SK-N-SH treated with all-trans-retinoic acid at 6 μM for 48 hours (cell line): ENCODE measurements at regions not wholly inside any gene's neighbourhood (a gene's known extent, or its start where the extent isn't known, plus 50 kb on each side); places are given as distances from the start of the nearest gene placed in this dataset.
"Not testable (repeated sequence)": the region's sequence is repeated elsewhere in the genome, so short reads cannot be mapped to it uniquely, and the experiment has no call there.

Experiments used
- BACH2 ChIP-seq: fragments of 250-450 bp; sonication (Bioruptor Pico); IDR thresholded peaks from 2 replicates; pipeline ENCODE4 v1.9.0; 2021; ENCODE audit warnings: mild to moderate bottlenecking, borderline replicate concordance
- CSRNP3 ChIP-seq: fragments of 250-450 bp; sonication (Bioruptor Pico); IDR thresholded peaks from 2 replicates; pipeline ENCODE4 v1.5.1; 2021; ENCODE audit warnings: mild to moderate bottlenecking, moderate library complexity
- OSR1 ChIP-seq: fragments of 250-450 bp; sonication (Bioruptor Pico); IDR thresholded peaks from 2 replicates; pipeline ENCODE4 v1.8.0; 2022; ENCODE audit warnings: moderate library complexity, mild to moderate bottlenecking, inconsistent platforms
- PATZ1 ChIP-seq: fragments of 250-450 bp; sonication (Bioruptor Pico); IDR thresholded peaks from 2 replicates; pipeline ENCODE4 v1.8.0; 2020; ENCODE audit warnings: mild to moderate bottlenecking, moderate library complexity, borderline replicate concordance
- POU6F1 ChIP-seq: fragments of 250-450 bp; sonication (Bioruptor Pico); IDR thresholded peaks from 2 replicates; pipeline ENCODE4 v1.8.0; 2021; ENCODE audit warnings: low read depth, mild to moderate bottlenecking, moderate library complexity, borderline replicate concordance
- RARB ChIP-seq: fragments of 250-450 bp; sonication (Bioruptor Pico); IDR thresholded peaks from 2 replicates; pipeline ENCODE4 v1.8.0; 2021; ENCODE audit warnings: mild to moderate bottlenecking, moderate library complexity
- TOX ChIP-seq: fragments of 250-450 bp; sonication (Bioruptor Pico); IDR thresholded peaks from 2 replicates; pipeline ENCODE4 v1.8.0; 2021; ENCODE audit warnings: mild to moderate bottlenecking, moderate library complexity, borderline replicate concordance
- ZNF8 ChIP-seq: fragments of 450-650 bp; formaldehyde crosslinking; IDR thresholded peaks from 2 replicates; pipeline ENCODE4 v1.5.0; 2020; ENCODE audit warnings: mild to moderate bottlenecking, moderate library complexity

- TF ChIP-seq BACH2 (CRISPR knock-in tag); PATZ1 (CRISPR knock-in tag); POU6F1 (CRISPR knock-in tag); RARB; CSRNP3 (CRISPR knock-in tag); ZNF8 (CRISPR knock-in tag); OSR1 (CRISPR knock-in tag); TOX (CRISPR knock-in tag): not testable (repeated sequence)
Observed at GRCh38 chr2:37734891-37735523, 63.6 kb upstream of the CDC42EP3 start.
